CD4-positive, alpha-beta T cell treated with Interleukin-6 for 4 hours (primary cell): ENCODE measurements at regions not wholly inside any gene's neighbourhood (a gene's known extent, or its start where the extent isn't known, plus 50 kb on each side); places are given as distances from the start of the nearest gene placed in this dataset.
"Not testable (repeated sequence)": the region's sequence is repeated elsewhere in the genome, so short reads cannot be mapped to it uniquely, and the experiment has no call there.

ENCODE experiments used
- DNase-seq: peaks from one replicate; pipeline ENCODE4 v3.0.0-alpha.2; 2020; ENCODE audit warnings: mixed read lengths

GRCh38 chr5:29550523-29550922 is 1643.0 kb upstream of the CDH6 start:
- DNase-seq, result no peak

GRCh38 chr5:29548262-29548661 is 1645.2 kb upstream of the CDH6 start:
- DNase-seq, result no peak

GRCh38 chr5:29547236-29547865 is 1646.1 kb upstream of the CDH6 start:
- DNase-seq, result no peak

- no peak for DNase-seq
Measured at GRCh38 chr5:29543501-29543900, 1650.0 kb upstream of the CDH6 start.

- DNase-seq, result no peak
Measured at GRCh38 chr5:29524227-29524626, 1669.3 kb upstream of the CDH6 start.

GRCh38 chr5:29518176-29518575 is 1675.3 kb upstream of the CDH6 start:
- no peak for DNase-seq

GRCh38 chr5:29516224-29516623 is 1677.3 kb upstream of the CDH6 start:
- DNase-seq, result no peak

GRCh38 chr5:29508131-29508530 is 1685.4 kb upstream of the CDH6 start:
- DNase-seq, result no peak

GRCh38 chr5:29504411-29504810 is 1689.1 kb upstream of the CDH6 start:
- DNase-seq, result no peak

- DNase-seq, result no peak
Measured at GRCh38 chr5:29498860-29499259, 1694.6 kb upstream of the CDH6 start.

GRCh38 chr5:29498412-29498811 is 1695.1 kb upstream of the CDH6 start:
- DNase-seq, result no peak

GRCh38 chr5:29485333-29485732 is 1708.2 kb upstream of the CDH6 start:
- no peak for DNase-seq

- DNase-seq, result no peak
Measured at GRCh38 chr5:29469581-29469980, 1723.9 kb upstream of the CDH6 start.

GRCh38 chr5:29462241-29462640 is 1731.2 kb upstream of the CDH6 start:
- no peak for DNase-seq

GRCh38 chr5:29460971-29461559 is 1732.4 kb upstream of the CDH6 start:
- no peak for DNase-seq

GRCh38 chr5:29451004-29451403 is 1742.5 kb upstream of the CDH6 start:
- DNase-seq, result not testable (repeated sequence)

- no peak for DNase-seq
Measured at GRCh38 chr5:29414681-29415080, 1778.8 kb upstream of the CDH6 start.

- DNase-seq, result no peak
Measured at GRCh38 chr5:29412979-29413378, 1780.5 kb upstream of the CDH6 start.

GRCh38 chr5:29402270-29402669 is 1791.2 kb upstream of the CDH6 start:
- DNase-seq, result no peak

GRCh38 chr5:29389993-29390392 is 1803.5 kb upstream of the CDH6 start:
- no peak for DNase-seq

GRCh38 chr5:29387384-29387783 is 1806.1 kb upstream of the CDH6 start:
- no peak for DNase-seq

GRCh38 chr5:29382780-29383179 is 1810.7 kb upstream of the CDH6 start:
- no peak for DNase-seq

GRCh38 chr5:29380029-29380428 is 1813.5 kb upstream of the CDH6 start:
- DNase-seq, result no peak

- no peak for DNase-seq
Measured at GRCh38 chr5:29379619-29380018, 1813.9 kb upstream of the CDH6 start.

- DNase-seq, result no peak
Measured at GRCh38 chr5:29378104-29378503, 1815.4 kb upstream of the CDH6 start.
